GM18870 (cell line): ENCODE measurements at regions not wholly inside any gene's neighbourhood (a gene's known extent, or its start where the extent isn't known, plus 50 kb on each side); places are given as distances from the start of the nearest gene placed in this dataset.

Source experiments
- ATAC-seq: cut with Tn5 transposase; IDR thresholded peaks from one replicate; pipeline ENCODE4 v1.9.1; 2021; ENCODE audit warnings: moderate library complexity; ENCODE audit not compliant: unreplicated experiment

DNA sequence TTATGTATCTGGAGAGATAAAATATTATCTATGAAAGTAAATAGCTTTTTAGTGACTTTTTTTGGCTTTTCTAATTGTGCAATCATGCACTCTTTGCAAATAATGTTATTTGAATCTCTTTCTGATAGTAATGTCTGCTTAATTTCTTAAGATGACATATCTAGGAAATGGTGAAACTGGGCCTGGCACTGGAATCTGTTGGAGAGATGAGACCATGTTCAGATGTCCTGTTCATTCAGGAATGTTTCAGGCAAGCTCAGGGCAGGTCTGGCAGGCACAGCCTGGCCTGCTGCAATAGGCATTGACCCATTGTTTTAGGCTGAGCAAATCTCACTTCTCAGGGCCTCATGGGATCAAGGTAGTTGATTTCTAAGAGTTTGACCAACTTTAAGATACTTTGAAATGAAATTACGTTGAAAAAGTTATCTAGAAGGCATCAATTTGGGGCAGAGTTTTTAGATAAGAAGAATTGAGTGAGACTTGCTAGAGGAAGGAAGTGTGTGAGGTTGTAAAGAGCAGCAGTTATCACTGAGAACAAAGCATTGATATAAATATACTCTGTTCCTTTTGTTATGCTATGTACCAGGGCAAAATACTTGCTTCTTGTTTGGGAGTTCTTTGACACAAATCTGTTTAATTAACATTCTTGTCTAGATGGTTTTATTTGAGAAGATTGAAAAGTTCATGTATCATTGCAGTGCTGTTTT, 133.0 kb upstream of the LEF1 start:
- ATAC-seq = no peak

DNA sequence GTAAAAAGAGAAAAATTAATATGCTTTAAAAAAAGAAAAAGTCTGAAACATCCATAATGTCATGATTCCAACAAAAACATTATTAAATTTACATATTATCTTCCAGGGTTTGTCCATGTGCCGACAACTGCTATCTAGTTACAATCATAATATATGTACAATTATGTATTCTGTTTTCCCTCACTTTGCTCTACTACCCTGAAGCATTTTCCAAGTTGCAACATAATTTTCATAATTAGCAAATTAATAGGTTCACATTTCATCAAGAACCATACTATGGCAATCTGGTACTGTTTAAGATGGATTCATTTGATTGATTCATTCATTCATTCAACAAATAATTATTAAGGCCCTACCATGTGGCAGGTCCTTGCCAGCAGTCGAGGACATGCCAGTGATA, 128.9 kb upstream of the LEF1 start:
- no peak for ATAC-seq

DNA sequence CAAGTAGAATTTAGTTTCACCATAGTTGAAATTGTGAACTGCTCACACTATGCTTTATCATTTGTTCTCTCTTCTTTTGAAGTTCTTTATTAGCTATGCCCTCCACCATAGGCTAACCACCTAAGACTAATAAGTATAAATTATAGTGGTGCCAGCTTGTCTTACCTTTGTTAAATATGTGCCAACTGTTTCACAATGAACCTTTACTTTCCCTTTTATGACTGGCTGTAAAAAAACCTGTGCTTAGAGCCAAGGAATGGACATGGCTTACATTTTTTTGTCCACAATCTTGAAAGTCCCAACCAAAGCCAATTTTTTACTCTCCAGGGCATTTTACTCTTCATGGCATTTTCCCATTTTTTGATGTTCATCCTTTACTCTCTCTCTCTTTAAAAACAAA, 123.5 kb upstream of the LEF1 start:
- ATAC-seq = no peak

DNA sequence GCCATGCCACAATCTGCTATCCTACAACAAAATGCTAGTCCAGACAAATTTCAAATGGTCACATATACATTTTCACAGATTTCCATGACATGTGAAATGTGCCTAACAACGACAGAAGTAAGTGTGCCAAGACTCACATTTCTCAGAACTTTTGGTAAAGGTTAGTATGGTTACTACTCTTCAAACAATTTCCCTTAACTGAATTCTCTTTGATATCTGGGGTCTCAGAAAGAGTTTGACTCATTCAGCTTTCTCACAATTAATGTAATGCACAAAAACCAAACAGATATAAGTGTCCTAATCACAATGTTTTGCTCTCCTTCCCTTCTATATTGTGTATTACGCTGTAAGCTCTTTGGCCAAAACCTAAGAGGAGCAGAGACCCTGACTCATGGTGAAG, 122.4 kb upstream of the LEF1 start:
- ATAC-seq = no peak

DNA sequence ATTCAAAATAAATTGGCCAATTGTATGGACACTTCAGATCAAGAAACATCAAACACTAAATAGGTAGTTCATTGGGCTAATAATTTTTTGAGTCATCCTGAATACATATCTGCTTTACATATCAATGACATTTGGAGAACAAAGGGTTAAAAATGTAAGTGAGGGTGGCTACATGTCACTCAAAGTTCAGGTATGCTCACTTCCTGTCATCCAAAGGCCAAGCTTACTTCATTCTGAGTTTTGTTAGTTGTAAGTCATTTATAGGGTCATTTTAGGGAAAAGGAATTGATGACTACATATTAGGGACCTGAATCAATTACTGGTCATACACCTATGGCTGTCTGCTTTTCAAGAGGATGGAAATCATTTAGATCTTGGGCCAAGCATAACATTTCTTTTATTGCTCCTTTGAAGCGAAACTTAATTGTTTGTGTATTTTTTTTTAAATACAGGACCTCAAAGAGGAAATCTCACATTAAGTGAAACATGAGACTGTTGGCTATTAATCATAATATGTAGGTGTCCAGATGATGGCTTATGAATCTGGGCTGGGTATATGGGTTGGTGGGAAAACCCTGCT, 119.2 kb upstream of the LEF1 start:
- no peak for ATAC-seq

DNA sequence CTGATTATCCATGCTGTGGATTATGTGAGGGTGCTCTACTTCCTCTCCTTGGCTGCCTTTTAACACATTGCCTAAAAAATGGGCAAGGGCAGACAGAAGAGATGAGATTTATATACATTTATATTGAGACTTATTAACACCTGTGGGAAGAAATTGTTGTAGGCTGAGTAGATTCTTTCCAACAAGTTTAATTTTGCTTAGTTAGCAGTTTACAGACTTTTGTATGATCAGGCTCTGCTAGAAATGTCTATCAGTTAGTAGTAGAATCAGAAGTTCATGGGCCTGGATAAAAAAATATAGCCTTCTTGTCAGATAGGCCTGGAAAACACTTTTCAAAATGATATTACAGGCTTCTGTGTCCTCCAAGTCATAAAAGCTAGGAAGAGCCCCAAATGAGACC, 111.3 kb upstream of the LEF1 start:
- ATAC-seq = no peak

DNA sequence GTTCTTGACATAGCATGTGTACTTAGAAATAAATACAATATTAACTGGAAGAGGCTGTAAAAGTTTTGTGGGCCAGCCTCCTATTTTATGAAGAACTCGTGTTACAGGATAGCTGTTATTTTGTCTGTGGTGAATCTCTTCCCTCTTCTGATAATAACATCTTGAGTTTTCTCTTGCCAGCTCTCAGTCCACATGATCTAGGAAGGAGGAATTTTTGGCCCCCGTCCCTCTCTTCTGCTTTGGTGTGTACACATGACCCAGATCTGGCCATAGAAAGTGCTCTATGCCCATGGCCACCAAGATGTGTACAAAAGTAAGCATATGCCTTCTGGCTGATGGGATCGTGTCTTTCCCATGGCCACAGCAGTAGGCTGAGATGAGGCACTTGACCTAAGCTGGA, 108.0 kb upstream of the LEF1 start:
- ATAC-seq = no peak

DNA sequence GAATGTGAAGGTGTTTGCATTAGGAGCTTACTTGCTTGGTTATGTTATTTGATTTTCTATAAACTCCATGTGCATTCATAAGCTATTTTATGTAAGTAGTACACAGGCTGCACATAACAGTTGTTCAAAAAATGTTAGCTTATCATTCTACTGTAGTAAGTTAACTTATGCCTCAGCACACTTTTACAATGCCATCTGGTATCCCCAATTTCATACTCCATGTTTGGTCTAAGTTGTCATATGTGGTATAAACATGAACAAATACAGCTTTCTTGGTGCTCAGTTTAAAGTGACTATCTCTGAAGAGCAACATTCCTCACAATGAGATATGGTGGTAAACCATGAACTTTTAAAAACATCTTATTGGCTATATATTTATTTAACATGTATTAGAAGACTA, 104.3 kb upstream of the LEF1 start:
- no peak for ATAC-seq

DNA sequence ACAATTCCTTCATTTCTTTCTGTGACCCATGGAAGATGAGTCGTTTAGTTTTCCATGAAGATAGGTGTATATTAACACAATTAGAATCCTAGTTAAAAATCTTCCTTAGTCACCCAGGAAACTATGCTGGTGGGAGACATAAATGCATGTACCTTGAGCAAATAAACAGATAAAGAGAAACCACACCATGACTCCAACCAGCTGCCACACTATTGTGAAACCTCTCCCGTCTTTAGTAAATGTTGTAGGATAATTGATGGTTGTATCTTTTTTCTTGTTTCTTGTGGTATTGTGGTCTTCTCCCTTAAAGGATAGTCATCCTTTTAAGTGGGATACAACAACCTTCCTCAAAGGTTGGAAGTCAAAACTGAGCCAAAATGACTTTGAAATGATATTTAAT, 103.8 kb upstream of the LEF1 start:
- ATAC-seq = no peak

DNA sequence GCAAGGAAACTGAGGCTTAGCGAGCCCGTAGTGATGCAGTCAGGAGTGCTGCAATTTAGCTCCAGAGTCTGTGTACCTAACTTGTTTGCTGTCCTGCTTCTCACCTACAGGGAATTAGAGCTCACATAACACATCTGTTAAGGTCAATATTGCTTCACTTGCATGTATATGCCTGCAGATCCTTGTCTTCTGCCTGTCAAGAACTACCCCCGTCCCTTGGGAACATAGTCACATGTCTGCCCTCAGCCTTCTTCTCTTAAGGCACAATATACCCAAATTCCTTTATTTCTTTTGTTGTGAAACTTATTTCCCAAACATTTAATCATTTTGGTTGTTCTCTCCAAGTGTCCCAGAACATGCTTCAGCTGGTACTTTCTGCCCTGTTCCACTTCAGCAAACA, 103.3 kb upstream of the LEF1 start:
- ATAC-seq = no peak

DNA sequence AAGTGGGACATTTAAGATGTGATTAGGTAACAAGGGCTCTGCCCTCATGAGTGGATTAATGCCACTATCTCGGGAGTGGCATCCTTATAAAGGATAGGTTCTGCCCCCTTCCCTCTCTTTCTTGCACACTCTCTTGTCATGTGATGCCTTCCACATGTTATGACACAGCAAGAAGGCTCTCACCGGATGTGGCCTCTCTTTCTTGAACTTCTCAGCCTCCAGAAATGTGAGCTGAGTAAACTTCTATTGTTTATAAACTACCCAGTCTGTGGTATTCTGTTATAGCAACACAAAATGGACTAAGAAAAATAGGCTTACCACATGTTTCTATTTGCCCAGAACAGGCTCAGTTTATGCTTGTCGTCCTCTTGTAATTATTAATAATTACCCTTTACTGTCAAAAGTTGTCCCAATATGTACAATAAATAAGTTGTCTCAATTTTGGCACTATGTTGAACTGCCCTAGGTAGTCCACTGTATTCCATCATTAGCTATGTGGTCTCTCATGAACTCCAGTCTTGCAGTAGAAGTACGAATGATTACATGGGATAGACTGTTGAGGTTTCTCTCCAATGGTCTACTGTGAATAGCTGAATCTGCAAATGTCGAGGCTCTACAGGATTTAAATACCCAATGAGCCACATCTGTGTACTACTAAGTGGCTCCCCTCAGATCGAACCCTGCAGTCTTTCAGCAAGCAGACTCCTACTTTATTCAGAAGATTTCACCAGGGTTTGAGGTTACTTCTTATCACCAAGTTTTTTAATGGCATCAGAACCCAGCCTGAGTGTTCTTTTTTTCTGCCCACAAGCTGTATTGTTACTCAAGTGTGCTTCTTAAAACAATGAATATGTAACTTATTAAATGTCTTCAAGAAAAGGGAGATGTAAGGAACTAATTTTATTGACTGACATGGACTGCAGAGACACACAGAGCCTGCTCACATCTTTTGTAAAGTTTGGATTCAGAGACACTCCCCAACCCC, 102.0 kb upstream of the LEF1 start:
- ATAC-seq = no peak

DNA sequence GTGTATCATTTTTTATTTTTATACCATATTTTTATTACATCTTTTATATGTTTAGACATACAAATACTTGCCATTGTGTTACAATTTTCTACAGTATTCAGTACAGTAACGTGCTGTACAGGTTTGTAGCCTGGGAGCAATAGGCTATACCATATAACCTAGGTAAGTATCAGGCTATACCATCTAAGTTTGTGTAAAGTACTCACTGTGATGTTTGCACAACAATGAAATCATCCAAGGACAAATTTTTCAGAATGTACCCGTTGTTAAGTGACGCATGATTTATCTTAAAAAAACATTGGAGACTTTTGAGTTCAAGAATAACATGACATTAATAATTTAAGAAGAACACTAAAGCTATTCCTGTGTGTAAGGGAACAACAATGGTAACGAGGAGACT, 96.0 kb upstream of the LEF1 start:
- no peak for ATAC-seq

DNA sequence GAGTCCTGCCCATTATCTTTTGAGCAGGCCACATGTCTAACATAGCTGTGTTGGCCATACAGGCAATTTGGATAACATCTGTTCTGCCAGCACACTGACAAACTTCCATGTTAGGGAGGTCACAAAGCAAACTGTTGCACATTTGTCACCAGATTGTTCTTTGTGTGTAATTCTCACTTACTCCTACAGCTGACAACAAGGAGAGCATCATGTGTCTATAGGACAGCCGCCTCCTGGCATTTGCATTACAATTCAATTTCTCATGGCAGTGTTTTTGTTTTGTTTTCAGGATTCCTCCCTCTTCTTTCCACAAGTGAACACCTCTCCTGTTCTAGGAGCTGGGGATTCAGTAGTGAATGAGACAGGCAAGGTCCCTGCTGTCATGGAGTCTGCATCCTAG, 94.3 kb upstream of the LEF1 start:
- ATAC-seq = no peak

DNA sequence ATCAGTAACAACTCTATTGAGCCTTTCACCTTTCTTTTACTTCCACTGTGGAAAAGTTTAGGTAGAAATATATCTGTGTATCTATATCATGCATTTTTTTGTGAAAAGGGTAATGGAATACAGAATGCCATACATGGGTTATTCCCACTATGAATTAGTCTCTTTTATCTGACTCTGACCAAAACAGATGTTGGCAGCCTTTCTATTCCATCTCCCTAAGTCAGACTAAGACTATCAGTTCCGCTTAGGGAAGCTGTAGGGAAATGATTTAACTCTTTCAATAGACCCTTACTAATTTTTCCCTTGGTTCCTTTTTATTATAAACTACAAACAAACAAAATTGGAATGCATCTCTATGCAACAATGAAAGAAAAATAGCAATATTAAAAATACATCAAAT, 92.3 kb upstream of the LEF1 start:
- no peak for ATAC-seq

DNA sequence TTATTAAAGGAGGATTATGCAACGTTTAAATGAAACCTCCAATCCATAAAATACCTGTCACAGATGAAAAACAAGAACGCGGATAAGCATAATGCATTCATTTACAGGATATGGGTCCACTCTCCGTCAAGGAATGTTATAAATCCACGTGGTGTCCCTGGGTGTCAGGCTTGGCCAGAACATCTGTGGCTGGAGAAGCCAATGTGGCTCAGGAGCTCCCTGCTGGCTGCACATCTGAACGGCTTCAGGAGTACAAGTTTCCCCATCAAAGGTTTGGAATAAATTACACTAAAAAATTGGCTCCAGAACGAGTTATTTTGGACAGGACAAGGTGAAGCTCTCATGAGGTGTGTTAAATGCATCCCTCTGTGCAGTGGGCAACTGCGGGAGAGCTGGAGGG, 87.8 kb upstream of the LEF1 start:
- ATAC-seq = no peak

DNA sequence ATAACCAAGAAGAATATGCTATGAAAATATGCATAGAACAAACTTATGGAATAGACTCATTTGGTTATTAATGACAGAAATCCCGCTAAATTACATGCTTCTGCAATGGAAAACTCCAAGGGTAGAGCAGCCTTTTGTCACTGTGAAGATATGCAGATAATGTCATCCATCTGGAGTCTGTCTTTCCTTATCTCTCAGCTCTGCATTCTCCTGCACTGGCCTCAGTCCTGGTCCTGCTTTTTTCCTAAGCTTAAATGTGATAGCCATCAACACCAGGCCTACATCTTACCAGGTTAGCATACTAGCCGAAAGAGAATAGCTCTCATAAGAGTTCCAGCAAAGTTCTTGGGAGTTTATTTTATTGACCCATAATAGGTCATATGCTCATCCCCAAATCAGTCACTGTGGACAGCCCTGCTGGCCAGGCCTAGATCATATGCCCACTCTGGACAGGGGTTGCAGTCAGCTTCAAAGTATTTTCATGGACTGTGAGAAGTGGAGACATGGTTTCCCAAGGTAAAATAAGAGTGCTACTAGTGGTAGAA, 86.5 kb upstream of the LEF1 start:
- no peak for ATAC-seq

DNA sequence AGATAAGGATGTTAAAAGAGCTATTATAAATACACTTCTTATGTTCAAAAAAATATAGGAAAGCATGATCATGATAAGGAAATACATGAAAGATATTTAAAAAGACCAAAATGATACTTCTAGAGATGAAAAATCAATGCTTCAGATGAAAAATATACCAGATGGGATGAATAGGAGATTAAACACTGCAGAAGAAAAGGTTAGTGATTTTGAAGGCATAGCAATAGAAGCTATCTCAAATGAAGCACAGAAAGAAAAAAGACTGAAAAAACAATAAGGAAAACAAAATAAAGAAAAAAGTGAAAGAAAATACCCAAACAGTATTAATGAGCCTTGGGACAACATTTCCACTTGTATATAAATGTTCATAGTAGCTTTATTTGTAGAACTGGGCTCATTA, 80.7 kb upstream of the LEF1 start:
- no peak for ATAC-seq

DNA sequence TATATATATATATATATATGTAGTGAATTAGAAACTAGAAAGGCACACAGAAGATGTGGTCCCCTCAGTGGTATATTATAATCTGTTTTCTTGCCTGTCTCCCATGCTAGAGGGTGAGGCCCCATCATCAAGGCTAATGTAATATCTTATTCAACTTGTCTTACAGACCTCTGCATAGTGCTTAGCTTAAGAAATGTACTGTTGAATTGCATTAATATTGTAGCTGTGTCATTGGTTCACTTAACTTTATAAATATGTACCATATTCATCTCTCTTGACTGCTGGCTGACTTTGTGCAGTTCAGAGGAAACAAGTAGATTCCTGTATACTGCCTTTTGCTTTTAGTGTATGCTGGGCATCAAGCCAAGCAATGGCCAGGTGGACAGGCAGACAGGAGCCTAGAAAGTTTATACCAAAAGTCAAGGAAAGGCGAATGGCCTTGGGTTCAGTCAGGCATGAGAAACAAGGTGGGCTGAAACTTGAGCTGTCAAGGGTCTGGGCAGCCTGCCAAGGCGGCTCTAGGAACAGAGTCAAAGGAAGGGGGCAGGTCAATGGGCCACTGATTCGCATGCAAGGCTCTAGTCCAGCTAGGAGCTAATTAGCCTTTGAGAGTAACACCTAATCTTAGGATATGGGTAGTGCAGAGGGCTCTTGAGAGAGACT, 78.8 kb upstream of the LEF1 start:
- ATAC-seq = no peak

DNA sequence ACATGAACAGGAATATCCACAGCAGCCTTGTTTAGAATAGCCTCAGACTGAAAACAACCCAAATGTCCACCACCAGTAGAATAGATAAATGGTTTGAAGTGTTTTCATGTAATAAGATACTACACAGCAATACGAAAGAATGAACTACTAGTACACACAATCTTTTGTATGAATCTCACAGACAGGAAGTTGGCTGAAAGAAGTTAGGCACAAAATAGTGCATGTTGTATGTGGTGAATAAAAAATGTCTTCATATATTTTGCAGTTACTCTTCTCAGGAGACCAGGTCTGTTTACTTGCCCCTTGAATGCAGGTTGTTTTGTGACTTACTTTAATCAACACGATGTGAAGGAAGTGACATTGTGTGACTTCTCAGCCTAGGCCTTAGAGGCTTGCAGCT, 75.9 kb upstream of the LEF1 start:
- ATAC-seq = no peak

DNA sequence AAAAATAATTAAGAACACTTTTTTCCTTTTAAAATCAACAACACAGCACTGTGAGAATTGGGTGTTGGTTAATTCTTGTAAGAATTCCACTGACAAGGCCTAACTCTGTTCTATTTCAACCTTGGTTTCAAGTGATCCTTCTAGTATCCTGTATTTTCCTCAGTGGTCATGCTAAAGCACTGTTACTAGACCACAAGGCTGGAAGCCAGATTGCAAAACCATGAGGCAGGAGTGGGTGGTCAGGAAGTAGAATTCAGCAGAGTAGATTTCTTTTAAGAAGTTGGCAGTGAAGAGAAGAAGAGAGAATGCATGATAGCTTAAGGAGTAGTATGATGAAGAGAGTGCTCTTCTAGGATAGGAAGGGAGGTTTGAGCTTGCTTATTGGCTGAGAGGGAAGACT, 71.6 kb upstream of the LEF1 start:
- no peak for ATAC-seq

DNA sequence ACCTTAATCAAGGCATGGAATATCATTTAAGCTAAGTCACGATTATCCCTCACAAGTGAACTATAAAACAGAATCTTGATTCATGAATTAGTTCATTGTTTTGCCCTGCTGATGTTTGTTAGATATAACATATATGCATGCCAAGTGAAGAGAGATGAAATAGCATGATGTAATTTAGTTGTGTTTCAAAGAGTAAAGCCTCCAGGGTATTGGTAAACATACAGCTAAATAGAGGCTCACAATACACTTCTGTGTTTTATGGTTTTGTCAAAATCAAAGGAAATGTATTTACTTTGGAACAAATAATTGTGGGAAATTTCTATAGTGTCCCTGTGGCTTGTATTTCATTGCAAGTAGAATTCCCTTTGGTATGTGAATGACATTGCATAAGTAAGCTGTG, 69.0 kb upstream of the LEF1 start:
- ATAC-seq = no peak
